ENCODE measurements at regions not wholly inside any gene's neighbourhood (a gene's known extent, or its start where the extent isn't known, plus 50 kb on each side); places are given as distances from the start of the nearest gene placed in this dataset.
"Not testable (repeated sequence)": the region's sequence is repeated elsewhere in the genome, so short reads cannot be mapped to it uniquely, and the experiment has no call there.

DNA sequence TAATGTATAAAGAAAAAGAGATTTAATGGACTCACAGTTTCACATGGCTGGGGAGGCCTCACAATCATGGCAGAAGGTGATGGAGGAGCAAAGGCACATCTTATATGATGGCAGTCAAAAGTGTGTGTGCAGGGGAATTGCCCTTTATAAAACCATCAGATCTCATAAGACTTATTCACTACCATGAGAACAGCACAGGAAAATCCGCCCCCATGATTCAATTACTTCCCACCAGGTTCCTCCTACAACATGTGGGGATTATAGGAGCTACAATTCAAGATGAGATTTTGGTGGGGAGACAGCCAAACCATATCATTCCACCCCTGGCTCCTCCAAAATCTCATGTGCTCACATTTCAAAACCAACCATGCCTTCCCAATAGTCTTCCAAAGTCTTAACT is 82.5 kb upstream of the ANKRD1 start:
- not testable (repeated sequence) for DNase-seq (ENCODE audit: low spot score)

DNA sequence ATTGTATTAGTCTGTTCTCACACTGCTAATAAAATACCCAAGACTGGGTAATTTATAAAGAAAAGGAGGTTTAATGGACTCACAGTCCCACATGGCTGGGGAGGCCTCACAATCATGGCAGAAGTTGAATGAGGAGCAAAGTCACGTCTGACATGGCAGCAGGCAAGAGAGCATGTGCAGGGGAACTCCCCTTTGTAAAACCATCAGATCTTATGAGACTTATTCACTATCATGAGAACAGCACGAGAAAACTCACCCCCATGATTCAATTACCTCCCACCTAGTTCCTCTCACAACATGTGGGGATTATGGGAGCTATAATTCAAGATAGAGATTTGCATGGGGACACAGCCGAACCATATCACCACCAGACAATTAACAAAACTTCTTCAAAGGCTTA is 84.4 kb upstream of the ANKRD1 start:
- not testable (repeated sequence) for DNase-seq (ENCODE audit: low spot score)

DNA sequence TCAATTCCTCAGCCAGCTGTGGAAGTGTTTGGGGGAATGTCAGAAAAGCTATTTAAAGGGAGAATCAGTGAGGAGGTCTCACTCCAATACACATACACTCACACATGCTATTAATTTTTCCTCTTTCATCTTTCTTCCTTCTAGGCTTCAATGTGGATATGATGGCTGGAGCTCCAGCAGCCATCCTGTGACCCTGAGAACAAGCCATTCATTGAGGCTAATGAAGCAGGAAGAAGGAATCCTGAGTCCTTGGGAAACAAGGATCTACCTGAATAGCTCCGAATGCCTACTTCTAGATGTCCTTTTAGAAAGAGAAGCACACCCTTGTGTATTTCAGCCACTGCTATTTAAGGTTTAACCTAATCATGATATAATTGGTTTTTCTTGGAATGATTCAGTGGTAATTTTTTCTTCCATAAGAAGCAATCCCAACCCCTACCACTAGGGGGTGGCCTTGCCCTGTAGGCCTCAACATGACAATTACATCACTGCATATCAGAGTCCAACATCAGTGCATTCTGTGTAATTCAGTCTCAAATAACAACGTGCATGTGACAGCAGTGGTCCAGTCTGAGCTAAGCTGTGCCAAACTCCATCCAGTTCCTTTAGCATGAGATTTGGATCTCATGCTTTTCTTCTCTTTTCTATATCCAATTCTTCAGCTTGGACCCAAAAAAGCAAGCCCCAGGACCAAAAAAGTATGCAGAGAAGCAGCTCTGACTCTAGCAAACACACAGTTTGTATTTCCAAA is 85.3 kb upstream of the ANKRD1 start:
- peak; percentile 75 for DNase-seq (ENCODE audit: low spot score)

- DNase-seq (ENCODE audit: low spot score) = no peak
Observed at GRCh38 chr10:91006752-91007346, 86.0 kb upstream of the ANKRD1 start.

GRCh38 chr10:91007655-91008054 is 86.8 kb upstream of the ANKRD1 start:
- DNase-seq (ENCODE audit: low spot score) = no peak

GRCh38 chr10:91009121-91009520 is 88.2 kb upstream of the ANKRD1 start:
- no peak for DNase-seq (ENCODE audit: low spot score)

- no peak for DNase-seq (ENCODE audit: low spot score)
Observed at GRCh38 chr10:91010952-91011351, 90.1 kb upstream of the ANKRD1 start.

- no peak for DNase-seq (ENCODE audit: low spot score)
Observed at GRCh38 chr10:91012502-91012901, 91.6 kb upstream of the ANKRD1 start.

GRCh38 chr10:91013985-91014384 is 93.1 kb upstream of the ANKRD1 start:
- no peak for DNase-seq (ENCODE audit: low spot score)

DNA sequence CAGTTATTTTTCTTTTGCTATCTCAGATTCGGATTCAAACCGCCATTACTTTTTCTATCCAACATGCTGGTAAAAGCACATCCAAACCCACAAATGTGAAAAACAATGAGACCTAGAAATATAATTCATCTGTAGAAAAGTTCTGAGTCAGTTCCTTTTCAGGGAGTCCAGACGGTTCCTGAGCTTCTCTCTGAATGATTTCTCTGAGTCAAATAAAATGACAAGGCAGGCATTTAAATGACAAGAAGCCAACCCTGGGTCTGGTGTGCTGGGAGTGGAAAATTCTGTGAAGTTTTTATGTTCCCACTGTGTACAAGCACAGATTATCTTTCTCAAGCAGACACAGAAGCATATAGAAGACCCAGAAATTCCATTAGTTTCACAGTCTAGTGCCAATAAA is 96.3 kb upstream of the ANKRD1 start:
- DNase-seq (ENCODE audit: low spot score) = no peak

GRCh38 chr10:91021901-91022300 is 101.0 kb upstream of the ANKRD1 start:
- DNase-seq (ENCODE audit: low spot score) = no peak

DNA sequence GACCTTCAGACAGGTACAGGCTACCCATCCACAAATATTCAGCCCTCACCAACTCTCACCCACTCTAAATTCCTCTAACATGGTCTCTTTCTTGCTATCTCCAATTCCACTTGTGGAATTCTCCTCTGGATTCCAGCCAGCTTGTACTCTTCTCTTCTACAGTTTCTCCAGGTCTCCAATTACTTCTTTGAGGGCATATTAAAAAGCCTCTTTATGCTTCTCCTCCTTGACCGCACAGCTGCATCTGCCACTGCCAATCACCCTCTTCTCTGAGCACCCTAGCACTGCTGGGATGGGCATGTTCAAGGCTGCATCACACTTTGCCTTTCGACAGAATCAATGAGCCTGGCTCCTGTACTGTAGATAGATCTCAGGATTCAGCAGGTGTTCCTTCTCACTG is 101.5 kb upstream of the ANKRD1 start:
- no peak for DNase-seq (ENCODE audit: low spot score)

GRCh38 chr10:91022924-91023699 is 102.2 kb upstream of the ANKRD1 start:
- no peak for DNase-seq (ENCODE audit: low spot score)

DNA sequence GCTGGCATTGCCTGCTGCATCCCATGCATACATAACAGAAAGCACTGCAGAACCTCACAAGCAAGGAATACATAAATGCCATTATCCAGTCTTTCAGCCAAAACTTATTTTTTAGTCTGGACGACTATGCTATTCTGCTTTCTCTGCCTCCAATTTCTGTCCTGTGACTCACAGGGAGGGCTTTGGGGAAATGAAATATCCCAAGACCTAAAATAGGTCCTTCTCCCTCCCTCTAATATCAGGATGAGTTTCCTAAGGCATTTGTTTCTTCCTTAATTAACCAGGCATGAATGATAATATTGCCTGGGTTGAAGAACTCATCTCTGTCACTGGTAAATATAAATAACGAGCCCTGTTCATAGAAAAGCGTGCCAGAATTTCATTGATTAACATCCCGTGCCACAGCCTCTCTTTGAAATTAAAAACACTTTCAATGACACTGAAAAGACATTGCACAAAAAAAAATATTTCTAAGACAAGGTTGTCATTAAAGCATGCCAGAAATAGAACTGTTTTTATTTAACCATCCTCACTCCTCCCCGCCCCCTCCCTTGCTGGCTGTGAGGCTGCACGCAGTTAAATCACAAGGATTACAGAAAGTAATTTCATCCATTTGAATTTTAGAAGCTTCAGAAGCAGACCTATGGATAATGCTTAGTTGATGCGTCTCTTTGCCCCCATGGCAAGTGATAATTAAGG is 103.0 kb upstream of the ANKRD1 start:
- no peak for DNase-seq (ENCODE audit: low spot score)

GRCh38 chr10:91024541-91024940 is 103.7 kb upstream of the ANKRD1 start:
- no peak for DNase-seq (ENCODE audit: low spot score)

DNA sequence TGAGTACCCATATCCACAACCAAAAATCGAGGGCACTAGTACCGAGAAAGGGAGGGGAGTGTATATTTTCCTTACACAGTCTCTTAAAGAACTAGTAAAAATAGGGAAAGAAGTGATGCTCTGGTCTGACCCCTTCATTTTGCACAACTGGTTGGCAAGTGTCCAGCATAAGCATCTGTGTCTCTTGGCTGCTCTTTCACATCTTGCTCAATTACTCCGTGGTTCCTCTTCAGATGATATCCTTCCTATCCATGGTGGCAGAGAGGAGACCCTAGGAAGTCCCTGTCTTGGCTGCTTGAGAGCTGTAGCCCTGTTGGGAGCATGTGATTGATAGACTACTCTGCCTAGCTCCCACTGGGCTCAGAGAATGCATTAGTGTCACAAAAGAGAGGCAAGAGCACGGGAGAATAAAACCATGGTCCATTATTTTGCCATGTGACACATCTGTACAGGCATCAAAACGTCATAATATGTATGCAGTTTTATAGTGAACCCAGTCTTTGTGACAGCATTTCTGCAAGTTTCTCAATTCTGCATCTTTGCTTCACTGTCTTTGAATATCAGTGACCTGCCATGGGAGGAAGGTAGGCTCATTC is 111.8 kb upstream of the ANKRD1 start:
- no peak for DNase-seq (ENCODE audit: low spot score)

GRCh38 chr10:91033324-91033950 is 112.5 kb upstream of the ANKRD1 start:
- no peak for DNase-seq (ENCODE audit: low spot score)

- no peak for DNase-seq (ENCODE audit: low spot score)
Observed at GRCh38 chr10:91034042-91034441, 113.2 kb upstream of the ANKRD1 start.

DNA sequence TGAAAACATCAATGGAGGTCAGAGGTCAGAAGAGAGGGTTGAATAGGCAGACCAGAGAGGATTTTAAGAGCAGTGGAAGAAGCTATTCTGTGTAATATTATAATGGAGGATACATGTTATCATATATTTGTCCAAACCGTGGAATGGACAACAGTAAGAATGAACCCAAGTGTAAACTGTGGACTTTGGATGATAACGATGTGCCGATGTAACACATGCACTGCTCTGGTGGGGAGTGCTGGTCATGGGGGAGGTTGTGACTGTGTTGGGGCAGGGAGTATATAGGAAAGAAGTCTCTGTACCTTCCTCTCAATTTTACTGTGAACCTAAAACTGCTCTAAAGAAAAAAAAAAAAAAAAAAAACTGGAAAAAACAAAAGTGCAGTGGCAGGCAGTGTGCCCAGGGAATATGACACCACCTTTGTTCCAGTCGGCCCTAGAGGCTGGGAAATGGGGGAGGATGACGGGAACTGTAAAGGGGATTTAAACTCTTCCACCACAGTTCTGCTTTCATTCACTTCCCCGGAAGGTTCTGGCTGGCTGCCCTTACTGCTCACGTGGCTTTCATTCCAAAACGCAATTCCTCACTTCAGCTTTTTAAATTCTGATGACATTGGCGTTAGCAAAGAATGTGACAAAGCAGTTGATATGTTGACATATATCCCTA is 113.7 kb upstream of the ANKRD1 start:
- peak; percentile 71 for DNase-seq (ENCODE audit: low spot score)

DNA sequence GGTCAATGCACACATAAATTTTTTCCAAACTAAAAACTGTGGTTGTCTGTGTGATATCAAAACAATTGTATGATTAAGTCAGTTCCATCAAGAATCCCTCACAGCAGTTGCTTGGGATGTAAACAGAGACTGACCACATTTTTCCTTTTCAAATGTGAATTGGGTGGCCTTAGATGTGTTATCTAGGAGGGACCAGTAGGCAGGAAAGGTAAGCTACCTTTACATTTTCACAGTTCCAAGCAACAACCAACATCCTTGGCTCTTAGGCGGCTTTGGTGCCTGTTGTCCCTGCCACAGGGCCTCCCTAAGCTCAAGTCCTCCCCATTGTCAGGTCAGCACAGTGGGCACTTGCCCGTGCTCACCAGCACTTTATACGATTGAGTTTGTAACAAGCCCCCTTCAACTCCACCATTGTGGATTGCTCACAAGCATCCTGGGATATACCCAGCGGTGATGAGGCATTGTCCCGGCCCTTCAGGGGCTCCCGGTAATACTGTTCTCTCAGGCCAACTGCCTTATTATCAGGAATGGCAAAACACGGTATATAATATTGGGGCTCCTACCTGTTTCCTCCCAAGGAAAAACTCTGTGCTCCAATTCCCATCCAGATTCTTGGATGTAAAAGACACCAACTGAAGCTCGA is 114.9 kb upstream of the ANKRD1 start:
- no peak for DNase-seq (ENCODE audit: low spot score)

Measured in AG20443 (cell line).